Liver (tissue), 8 donors: ENCODE measurements at regions not wholly inside any gene's neighbourhood (a gene's known extent, or its start where the extent isn't known, plus 50 kb on each side); places are given as distances from the start of the nearest gene placed in this dataset.

Experiments
- DNase-seq: peaks from one replicate; pipeline ENCODE4 v3.0.0-alpha.2; 2017; ENCODE audit warnings: low spot score
- H3K27ac ChIP-seq, 2 donors: one replicate each; pipeline ENCODE4 v1.7.0; 2013; ENCODE audit warnings: inconsistent platforms in 2 of 2, low read length in 2 of 2, control low read depth in 1 of 2, low read depth in 1 of 2, mild to moderate bottlenecking in 1 of 2
- H3K27me3 ChIP-seq, 4 donors: one replicate each; pipeline versions ENCODE4 v1.6.1 to v1.7.0; 2013; ENCODE audit warnings: low read length in 3 of 4, inconsistent platforms in 1 of 4, mild to moderate bottlenecking in 1 of 4, moderate library complexity in 1 of 4; ENCODE audit not compliant: control insufficient read depth in 4 of 4, insufficient read depth in 4 of 4
- H3K36me3 ChIP-seq, 4 donors: one replicate each; pipeline versions ENCODE4 v1.6.1 to v1.7.0; 2013; ENCODE audit warnings: low read length in 3 of 4, mild to moderate bottlenecking in 3 of 4, low read depth in 1 of 4, moderate library complexity in 1 of 4; ENCODE audit not compliant: control insufficient read depth in 4 of 4, insufficient read depth in 3 of 4
- H3K4me1 ChIP-seq, 4 donors: one replicate each; pipeline versions ENCODE4 v1.6.1 to v1.7.0; 2013; ENCODE audit warnings: low read length in 3 of 4, mild to moderate bottlenecking in 3 of 4, moderate library complexity in 1 of 4; ENCODE audit not compliant: control insufficient read depth in 4 of 4, insufficient read depth in 4 of 4
- H3K4me3 ChIP-seq, 3 donors: one replicate each; pipeline versions ENCODE4 v1.6.1 to v1.7.0; 2013; ENCODE audit warnings: low read length in 3 of 3, control low read depth in 1 of 3, low read depth in 1 of 3, mild to moderate bottlenecking in 1 of 3
- H3K9ac ChIP-seq, 2 donors: one replicate each; pipeline ENCODE4 v1.7.0; 2013; ENCODE audit warnings: low read length in 2 of 2, mild to moderate bottlenecking in 2 of 2, moderate library complexity in 2 of 2, control low read depth in 1 of 2, low read depth in 1 of 2
- H3K9me3 ChIP-seq, 4 donors: one replicate each; pipeline versions ENCODE4 v1.6.1 to v1.7.0; 2013; ENCODE audit warnings: low read length in 3 of 4; ENCODE audit not compliant: control insufficient read depth in 4 of 4
- ATF3 ChIP-seq: IDR thresholded peaks from 2 replicates; pipeline ENCODE4 v1.6.1; 2016; ENCODE audit warnings: antibody characterized with exemption
- CTCF ChIP-seq: fragments of 150-350 bp; IDR thresholded peaks from 2 replicates; pipeline ENCODE4 v1.5.1; 2017; ENCODE audit warnings: improper control_type of control experiment, low read depth, low read length; ENCODE audit not compliant: missing input control
- EGR1 ChIP-seq, 2 donors: IDR thresholded peaks; 2 replicates each; pipeline ENCODE4 v1.6.1; 2016 to 2018; ENCODE audit warnings: antibody characterized with exemption in 2 of 2, low read depth in 2 of 2
- HNF4A ChIP-seq, 2 donors: conservative IDR thresholded peaks; 2 replicates each; pipeline ENCODE4 v1.6.1; 2016; ENCODE audit warnings: antibody characterized with exemption in 2 of 2, mild to moderate bottlenecking in 2 of 2
- REST ChIP-seq: IDR thresholded peaks from 2 replicates; pipeline ENCODE4 v1.6.1; 2016; ENCODE audit warnings: antibody characterized with exemption, mild to moderate bottlenecking
- SP1 ChIP-seq: IDR thresholded peaks from 2 replicates; pipeline ENCODE4 v1.6.1; 2018; ENCODE audit warnings: antibody characterized with exemption, mild to moderate bottlenecking
- ZBTB33 ChIP-seq: IDR thresholded peaks from 2 replicates; pipeline ENCODE4 v1.6.1; 2016; ENCODE audit warnings: antibody characterized with exemption
- WGBS: extraction: QIAGEN DNeasy Blood & Tissue Kit; methylation state at CpG from one replicate; pipeline ENCODE4 v1.1.7; 2013; 5-methylcytosine and 5-hydroxymethylcytosine counted together
- TF ChIP-seq, protein P1 (sequence below): IDR thresholded peaks from 2 replicates; pipeline ENCODE4 v1.6.1; 2016; ENCODE audit warnings: antibody characterized with exemption
- donor health status: healthy.
- donor health status: healthy.
- donor health status: healthy.
- donor health status: healthy.
- donor health status: healthy.

DNA sequence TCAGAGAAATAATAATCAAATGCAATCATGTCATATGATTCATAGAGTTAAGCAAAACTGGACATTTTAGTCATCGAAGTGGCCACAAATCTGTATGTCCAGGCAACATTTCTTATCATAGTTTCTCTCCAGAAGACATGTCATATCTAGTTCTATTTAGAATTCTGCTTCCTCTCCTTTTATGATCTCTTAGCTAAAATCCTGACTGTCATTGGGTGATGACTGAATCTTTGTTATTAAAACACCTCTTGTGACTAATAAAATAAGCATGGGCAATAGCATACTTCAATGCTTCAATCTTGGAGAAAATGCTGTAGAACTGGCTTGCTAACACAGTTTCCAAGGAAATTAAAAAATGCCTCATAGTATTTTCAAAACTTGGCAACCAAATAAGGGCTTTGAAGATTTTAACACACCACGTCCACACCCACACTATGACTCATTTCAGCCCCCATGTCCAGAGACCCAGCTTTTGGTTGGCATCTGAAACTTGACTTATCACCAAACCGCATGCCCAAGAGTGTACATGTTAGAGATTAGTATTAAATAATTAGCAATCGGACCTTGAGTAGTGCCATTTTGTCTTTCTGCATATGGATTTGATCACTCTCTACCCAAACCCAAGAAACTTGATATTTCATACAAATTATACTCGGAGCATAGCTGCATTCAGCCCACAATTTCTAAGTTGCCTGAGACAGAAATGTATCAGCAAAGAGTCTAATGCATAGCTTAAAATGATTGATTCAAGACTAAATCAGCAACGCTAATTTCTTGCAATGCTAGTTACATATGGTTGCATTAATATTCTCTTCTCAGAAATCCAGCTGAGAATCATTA lies 106.5 kb upstream of the ETAA1 start (continued):
- TF ChIP-seq REST (no peak), SP1 (no peak), ZBTB33 (no peak)

- H3K36me3 ChIP-seq = no peaks in the 10 kb centered on the region
- DNase-seq = no peak
- no peak overlapping the region for H3K27ac ChIP-seq
- 32% methylated on average over 1 of the region's 1 CpG for WGBS
- no peak overlapping the region for H3K9ac ChIP-seq
- H3K27me3 ChIP-seq = no peaks in the 10 kb centered on the region
- H3K4me3 ChIP-seq = no peak overlapping the region
- no peaks in the 10 kb centered on the region for H3K9me3 ChIP-seq
- H3K4me1 ChIP-seq = no peaks in the 10 kb centered on the region
- TF ChIP-seq REST (no peak), CTCF (no peak), ATF3 (no peak), HNF4A (conservative IDR thresholded peaks at IDR 0.05) (no peak), EGR1 (IDR thresholded peaks at IDR 0.05; ENCODE audit: low read depth in 2 of 2) (no peak)
- TF ChIP-seq, protein P1, sequence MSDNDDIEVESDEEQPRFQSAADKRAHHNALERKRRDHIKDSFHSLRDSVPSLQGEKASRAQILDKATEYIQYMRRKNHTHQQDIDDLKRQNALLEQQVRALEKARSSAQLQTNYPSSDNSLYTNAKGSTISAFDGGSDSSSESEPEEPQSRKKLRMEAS = no peak
Measured at GRCh38 chr2:67294218-67294617, 102.9 kb upstream of the ETAA1 start.
